NOMO-1 treated with DMSO at 0.1 percent for 48 hours (cell line): ENCODE measurements at regions not wholly inside any gene's neighbourhood (a gene's known extent, or its start where the extent isn't known, plus 50 kb on each side); places are given as distances from the start of the nearest gene placed in this dataset.
"Not testable (repeated sequence)": the region's sequence is repeated elsewhere in the genome, so short reads cannot be mapped to it uniquely, and the experiment has no call there.

Experiments
- DNase-seq: peaks from one replicate; lab custom pipeline; 2025; ENCODE audit not compliant: unreplicated experiment; lab: John Stamatoyannopoulos, UW

DNA sequence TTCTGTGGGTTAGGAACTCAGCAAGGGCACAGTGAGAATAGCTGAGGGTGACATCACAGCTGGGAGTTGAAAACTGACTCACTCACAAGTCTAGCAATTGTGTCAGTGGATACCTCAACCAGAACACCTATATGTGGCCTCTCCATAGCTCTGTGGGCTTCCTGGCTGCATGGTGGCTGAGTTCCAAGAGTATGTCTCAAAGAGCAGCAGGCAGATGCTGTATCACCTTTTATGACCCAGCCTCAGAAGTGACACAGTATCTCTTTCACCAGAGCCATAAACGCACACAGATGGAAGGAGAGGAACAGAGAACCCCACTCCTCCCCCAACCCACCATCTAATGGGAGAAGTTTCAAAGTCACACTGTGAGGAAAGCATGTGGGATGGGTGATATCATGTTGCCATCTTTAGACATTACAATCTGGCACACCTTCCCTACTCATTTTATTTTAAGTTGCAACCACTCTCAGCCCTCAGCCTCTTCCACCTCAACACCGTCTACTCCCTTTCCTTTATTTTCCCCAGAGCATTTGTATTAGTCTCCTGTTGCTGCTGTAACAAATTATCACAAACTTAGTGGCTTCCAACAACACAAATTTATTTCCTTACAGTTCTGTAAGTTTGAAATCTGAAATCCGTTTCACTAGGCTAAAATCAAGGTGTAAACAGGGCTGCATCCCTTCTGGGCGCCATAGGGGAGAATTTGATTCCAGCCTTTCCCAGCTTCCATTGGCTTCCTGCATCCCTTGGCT is 134.6 kb upstream of the SPATS2L start:
- DNase-seq = no peak

DNA sequence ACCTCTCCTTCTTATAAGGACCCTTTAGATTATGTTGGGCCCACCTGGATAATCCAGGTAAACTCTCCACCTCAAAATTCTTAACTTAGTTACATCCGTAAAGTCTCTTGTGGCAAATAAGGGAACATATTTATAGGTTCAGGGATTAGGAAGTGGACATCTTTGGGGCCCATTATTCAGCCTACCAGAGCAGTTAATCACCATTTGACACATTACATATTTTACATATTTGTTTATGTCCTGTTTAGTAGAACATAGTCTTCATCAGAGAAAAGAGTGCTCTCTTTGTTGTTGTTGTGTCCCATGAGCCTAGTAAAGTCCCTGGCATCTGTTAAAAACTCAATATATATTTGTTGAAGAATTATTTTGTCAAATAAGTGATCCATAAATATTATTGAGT is 134.0 kb upstream of the SPATS2L start:
- no peak for DNase-seq

DNA sequence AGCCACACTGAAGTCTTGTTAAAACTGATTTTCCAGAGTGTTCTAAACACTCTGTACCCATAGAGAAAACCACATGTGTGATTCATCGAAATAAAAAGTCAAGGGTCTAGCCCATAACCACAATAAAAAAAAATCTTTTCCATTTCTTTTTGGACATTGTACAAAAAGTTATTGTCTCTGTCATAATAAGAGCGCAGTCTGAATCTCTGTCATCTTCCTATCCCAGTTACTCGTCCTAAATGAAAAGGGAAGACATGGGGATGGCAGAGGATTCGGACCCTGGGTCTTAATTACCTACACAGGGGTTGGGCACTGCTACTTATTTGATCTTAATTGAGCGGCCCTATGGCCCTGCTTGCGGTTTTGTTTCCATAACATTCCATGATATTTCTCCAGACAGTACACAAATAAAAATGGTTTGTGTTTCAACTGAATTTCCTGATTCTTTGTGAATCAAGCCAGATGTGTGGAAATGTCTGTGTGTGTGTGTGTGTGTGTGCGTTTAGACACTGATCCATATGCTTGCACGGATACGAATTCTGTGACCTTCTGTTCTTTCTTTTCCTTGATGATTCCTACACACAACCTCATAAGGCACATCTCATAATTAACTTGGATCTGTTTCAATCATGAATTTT is 133.4 kb upstream of the SPATS2L start:
- DNase-seq = no peak

DNA sequence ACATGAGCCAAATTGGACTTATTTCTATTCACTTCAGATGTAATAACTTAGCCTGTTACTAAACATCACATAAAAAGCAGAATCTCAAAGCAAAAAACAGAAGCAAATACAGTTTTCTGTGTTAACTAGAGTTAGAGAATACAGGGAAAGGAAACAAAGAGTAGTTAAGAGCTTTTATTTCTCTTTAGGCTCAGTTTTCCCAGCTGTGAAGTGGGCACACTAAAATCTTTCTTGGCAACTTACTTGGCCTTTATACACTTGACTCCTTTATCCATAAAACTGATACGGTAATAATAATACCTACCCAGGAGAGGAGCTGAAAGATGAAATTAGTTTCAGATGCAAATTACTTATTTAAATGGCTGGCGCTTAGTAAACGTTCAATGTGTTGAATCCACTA is 132.8 kb upstream of the SPATS2L start:
- no peak for DNase-seq

DNA sequence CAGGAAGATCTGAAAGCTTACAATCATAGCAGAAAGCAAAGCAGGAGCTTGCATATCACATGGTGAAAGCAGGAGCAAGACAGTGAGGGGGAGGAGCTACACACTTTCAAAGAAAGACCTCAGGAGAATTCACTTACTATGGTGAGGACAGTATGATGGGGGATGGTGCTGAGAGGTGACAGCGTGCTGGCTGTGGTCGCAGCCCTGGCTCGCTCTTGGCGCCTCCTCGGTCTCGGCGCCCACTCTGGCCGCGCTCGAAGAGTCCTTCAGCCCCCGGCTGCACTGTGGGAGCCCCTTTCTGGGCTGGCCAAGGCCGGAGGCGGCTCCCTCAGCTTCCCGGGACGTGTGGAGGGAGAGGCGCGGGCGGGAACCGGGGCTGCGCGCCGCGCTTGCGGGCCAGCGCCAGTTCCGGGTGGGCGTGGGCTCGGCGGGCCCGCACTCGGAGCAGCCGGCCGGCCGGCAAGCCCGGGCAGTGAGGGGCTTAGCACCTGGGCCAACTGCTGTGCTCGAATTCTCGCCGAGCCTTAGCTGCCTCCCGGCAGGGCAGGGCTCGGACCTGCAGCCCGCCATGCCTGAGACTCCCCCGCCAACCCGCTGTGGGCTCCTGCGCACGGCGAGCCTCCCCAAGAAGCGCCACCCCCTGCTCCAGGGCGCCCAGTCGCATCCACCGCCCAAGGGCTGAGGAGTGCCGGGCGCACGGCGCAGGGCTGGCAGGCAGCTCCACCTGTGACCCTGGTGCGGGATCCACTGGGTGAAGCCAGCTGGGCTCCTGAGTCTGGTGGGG is 131.9 kb upstream of the SPATS2L start:
- DNase-seq = no peak

DNA sequence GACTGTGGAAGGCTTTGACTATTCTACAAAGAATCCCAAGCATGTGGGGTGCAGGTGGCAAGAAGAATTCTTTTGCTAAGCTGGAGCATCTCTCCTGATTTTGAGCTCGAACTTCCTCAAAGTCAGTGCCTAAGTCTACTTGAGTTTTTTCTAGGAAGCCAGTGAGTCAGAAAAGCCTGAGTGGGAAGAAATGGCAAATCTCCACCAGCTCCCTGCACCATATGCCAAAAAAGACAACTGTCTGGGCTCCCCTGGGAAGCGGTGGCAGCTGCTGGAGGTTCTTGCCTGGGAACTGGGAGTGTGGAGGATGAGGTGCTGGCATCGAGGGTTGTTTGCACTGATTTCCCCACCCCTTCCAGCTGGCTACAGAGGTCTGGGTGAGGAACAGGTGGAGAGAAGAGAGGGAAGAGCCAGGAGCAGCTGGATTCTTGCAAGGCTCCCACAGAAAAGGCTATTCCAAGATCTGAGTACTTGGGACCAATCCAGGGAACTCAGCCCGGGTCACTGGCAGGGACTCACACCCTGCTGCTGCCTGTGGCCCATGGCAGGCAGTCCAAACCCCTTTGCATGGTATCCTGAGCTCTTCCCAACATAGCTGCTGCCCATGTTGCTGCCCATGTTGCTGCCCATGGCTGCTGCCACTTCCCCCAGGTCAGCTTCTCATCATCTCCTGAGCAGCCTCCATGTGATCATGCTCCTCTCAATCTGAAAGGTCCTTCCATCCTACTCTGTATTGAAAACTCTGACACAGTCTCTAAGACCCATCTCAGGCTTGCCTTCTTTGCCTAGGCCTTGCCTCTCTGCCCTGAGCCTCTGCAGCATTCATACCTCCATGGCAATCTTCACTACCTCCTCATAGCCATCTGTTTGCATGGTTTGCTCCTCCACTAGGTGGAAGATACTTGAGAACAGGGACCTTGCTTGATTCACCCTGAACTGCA is 128.3 kb upstream of the SPATS2L start:
- no peak for DNase-seq

DNA sequence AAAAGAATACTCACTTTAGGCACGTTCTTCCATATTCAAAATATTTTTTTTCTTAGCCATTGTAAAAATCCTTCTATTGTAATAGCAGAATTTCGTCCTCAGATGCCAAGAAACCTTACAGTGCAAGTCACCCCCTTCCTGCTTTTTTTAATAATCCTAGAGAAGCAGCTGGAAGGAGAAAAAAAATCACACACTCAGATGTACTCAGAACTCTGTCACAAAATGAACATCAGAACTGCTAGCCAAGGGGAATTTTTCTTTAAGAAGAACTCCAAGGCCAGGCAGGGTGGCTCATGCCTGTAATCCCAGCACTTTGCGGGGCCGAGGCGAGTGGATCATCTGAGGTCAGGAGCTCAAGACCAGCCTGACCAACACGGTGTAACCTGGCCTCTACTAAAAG is 127.3 kb upstream of the SPATS2L start:
- no peak for DNase-seq

DNA sequence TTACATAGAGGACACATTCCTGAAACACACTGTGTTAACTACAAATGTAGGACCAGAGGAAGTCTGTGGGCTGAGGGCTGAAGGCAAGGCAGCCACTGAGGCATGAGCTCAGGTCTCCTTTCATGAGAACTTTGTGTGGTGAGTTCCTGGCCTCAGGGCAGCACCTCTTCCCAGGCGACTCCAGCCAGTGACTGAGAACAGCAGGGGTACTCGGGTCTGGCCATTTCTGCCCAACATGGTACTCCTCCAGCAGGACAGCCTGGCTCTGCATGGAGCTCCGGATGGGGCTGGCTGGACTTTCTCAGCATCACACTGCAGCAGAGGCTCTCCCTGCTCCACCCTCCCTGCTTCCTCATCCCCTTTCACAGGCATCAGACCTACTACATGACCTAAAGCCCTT is 125.5 kb upstream of the SPATS2L start:
- no peak for DNase-seq

DNA sequence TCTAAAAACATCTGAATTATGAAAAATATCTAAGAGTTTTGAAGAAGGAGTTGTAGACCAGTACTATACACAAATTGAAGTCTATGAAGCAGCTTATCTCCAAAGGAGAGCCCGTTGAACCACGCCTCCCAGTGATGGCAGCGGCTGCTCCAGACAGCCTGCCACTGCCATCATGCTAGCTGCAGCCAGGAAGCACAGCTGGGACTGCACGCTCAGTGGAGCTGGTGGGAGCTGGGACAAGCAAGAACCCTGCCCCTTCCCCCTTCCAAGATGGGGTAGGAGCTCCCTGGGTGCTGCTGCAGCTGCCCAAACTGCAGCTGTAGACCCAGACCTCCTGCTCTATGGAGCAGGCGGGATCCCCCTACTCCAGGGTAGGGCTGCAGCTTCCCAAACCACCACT is 124.7 kb upstream of the SPATS2L start:
- DNase-seq = no peak

DNA sequence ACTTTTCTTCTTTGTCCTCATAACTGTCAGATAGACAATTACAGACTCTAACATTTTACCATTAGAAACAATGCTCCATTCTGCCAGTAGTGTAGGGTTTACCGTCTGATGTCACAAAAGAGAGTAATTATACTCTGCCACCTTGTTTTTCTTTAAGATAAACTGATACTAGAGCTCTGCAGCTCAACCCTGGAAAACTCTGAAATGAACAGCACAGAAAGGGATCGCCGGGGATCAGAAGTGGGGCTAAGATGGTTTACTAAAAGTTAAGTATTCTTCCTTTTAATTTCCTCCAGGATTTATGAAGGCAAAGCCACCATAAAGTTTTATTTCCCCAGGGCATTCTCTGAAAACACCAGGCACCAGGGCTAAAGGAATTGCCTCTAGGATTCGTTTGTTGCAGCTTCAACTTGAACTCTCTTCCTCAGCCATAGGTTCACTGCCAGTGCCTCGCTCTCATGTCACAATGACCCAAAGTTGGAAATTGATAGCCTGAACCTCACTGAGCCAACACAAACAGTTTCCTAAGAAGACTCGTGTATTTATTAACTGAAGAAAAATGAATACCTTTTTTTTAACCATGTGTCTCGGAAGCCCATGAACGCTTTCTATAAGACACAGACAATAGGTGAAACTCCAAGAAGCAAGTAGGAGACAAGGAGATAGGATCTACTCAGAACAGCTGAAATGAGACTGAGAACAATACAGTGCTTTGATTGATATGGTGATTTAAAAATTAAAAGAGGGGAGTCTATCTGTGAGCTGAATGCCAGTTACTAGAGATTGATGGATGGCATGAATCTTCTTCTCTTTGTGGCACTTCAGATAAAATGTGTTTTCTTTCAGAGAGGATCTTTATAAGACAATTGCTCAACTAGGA is 121.5 kb upstream of the SPATS2L start:
- DNase-seq = no peak

DNA sequence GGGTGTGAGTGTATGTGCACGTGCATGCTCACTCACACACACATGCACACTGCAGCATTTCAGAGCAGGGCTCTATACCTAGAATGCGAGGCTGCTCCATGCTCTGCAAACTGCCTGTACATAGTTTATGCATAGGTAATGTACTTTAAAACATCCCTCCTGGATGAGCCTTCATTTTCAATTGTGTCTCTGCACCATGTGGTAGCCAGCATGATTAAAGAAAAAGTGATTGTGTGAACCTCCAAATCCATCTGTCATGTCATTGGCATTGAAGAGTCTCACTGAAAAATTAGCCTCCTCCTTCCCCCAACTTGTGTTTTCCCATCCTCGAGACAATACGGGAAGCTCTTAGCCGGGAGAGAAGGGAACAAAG is 120.9 kb upstream of the SPATS2L start:
- no peak for DNase-seq

DNA sequence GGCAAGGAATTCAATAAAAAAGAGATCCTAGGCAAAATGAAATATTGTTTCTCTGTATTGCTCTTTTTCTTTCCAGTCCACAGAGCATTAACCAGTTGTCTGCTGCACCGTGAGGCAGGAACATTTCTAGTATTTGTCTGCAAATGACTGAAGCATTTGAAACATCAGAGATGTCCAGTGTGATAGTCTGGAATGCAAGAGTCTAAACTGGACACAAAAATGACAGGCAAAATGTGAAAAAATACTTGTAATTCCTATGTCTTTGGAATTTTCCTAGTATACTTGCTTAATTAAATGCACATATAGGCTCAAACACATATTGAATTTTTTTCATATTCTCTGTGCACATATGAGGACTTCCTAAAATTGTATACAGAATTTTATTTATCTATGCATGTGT is 120.5 kb upstream of the SPATS2L start:
- no peak for DNase-seq

DNA sequence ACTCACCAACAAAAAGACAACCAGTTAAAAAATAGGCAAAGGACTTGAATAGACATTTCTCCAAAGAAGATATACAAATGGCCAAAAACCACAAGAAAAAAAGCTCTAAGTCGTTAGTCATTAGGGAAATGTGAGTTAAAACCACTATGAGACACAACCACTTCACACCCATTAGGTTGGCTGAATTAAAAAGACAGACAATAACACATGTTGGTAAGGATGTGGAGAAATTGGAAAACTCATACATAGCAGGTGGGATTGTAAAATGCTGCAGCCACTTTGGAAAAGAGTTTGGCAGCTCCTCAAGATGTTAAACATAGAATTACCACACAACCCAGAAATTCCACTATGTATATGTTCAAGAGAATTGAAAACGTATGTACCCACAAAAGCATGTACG is 117.6 kb upstream of the SPATS2L start:
- DNase-seq = no peak

DNA sequence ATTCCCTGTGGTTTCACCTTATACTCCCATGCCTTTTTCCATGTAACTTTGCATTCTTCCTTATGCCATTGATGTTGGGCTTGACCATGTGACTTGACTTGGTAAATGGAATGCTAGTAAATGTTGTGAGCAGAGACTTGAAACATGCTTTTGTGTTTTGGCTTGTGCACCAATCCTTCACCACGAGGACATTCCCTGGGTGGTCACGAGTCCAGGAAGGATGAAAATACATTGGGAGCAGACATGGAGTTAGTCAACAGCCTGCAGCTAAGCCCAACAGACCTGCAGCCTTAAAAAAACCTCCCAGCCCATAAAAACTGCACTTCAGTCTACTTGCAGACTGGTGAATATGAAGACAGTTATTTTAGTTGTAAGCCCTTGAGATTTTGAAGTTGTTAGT is 116.5 kb upstream of the SPATS2L start:
- no peak for DNase-seq

DNA sequence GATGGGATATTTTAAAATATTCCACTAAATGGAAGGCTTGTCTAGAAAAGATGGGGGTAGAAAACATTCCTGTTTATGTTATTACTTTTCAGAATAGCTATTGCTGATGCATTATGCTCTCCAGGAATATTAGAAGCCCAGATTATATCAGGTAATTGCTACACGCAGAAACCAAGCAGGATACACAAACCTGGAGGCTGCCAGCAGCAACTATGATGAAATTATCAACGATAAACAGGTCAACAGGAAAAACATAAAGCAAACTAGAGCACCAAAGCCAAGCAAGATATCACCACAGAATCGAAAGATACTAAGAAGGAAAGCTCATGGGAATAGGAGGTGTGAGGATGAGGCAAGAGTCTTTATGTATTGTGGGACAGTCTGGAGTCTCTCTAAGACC is 113.2 kb upstream of the SPATS2L start:
- DNase-seq = no peak

DNA sequence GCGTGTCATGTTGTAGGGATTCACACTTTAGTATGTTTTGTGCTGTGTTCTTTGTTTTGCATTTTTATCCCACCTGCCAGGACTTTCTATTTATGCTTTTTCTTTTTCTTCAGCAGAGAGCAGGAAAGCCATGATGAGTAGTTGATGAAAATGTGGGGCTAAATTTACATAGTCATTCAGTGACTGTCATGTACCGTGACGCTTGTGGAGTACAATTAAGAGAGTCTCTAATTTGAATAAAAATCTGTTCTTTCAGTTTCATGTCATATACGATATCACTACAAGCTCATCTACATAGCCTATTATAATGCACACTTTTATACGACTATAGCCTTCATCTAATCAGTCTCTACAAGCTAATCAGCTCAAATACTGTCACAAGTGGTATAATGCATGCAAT is 112.7 kb upstream of the SPATS2L start:
- DNase-seq = no peak

DNA sequence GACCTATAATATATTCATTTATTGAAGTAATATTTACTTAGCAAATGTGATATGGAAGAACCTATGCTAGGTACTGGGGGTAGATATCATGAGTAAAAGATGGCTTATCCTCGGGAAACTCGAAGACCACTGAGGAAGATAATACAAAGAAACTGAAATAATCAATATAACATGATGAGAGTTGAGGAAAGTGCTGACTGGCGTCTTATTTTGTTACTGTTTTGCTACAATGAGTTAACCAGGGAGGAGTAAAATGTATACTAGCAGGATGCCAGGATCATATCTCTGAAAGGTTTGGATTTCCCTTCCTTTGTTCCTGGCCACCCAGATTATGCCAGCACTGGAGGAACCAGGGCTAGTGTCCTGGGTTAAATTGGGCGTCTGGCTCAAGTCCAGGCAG is 111.7 kb upstream of the SPATS2L start:
- no peak for DNase-seq

DNA sequence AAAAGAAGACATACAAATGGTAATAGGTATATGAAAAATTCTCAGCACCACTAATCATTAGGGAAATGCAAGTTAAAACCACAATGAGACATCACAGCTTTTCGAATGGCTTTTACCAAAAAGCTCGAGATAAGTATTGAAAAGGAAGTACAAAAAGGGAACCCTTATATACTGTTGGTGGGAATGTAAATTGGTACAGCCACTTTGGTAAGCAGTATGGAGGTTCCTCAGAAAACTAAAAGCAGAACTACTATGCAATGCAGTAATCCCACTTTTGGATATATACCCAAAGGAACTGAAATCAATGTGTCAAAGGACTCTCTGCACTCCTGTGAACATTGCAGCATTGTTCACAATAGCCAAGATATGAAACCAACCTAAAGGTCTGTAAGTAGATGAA is 107.5 kb upstream of the SPATS2L start:
- DNase-seq = peak; percentile 91

DNA sequence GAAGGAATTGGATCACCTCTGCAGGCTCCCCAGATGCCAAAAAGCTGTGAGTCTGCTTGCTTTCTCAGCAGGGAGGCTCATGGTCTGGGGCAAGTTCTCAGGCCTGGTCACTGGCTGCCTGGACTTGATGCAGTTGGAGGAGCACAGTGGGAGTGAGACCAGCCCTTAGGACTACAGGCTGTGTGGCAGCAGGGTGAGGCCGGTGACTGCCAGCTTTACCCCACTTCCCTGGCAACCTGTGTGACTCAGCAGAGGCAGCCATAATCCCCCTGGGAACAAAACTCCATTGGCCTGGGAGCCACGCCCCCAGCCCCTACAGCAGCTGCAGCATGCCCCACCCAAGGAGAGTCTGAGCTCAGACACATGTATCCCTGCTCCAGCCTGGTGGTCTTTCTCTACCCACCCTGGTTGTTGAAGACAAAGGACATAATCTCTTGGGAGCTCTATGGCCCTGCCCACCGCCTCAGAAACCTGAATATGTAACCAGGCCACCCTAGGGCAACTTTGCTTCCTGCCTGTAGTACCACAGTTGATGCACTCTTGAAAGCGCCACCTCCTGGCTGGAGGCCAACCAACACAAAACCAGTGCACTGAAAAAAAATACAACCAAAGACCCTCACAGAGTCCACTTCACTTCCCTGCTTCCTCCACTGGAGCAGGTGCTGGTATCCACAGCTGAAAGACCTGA is 106.8 kb upstream of the SPATS2L start:
- DNase-seq = no peak

DNA sequence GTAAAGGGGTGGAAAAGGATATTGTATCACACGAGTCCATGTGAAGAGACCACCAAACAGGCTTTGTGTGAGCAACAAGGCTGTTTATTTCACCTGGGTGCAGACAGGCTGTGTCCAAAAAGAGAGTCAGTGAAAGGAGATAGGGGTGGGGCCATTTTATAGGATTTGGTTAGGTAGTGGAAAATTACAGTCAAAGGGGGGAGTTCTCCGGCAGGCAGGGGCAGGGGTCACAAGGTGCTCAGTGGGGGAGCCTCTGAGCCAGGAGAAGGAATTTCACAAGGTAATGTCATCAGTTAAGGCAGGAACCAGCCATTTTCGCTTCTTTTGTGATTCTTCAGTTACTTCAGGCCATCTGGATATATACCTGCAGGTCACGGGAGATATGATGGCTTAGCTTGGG is 104.7 kb upstream of the SPATS2L start:
- not testable (repeated sequence) for DNase-seq
